Osteoblast (primary cell): ENCODE measurements at regions not wholly inside any gene's neighbourhood (a gene's known extent, or its start where the extent isn't known, plus 50 kb on each side); places are given as distances from the start of the nearest gene placed in this dataset.

ENCODE experiments used
- DNase-seq: peaks from one replicate; pipeline ENCODE4 v3.0.0; 2011; ENCODE audit warnings: low spot score, mixed read lengths; ENCODE audit not compliant: insufficient read length; ENCODE audit errors: missing footprints
- H2AFZ ChIP-seq: 2 replicates; pipeline ENCODE4 v1.6.0; 2011; ENCODE audit warnings: mild to moderate bottlenecking, low read length
- H3K27ac ChIP-seq: 2 replicates; pipeline ENCODE4 v1.5.1; 2011; ENCODE audit warnings: mild to moderate bottlenecking, low read depth, low read length, moderate library complexity
- H3K27me3 ChIP-seq: 2 replicates; pipeline ENCODE4 v1.6.0; 2012; ENCODE audit warnings: mild to moderate bottlenecking, control low read depth, inconsistent platforms, low read length, moderate library complexity; ENCODE audit not compliant: insufficient read depth
- H3K36me3 ChIP-seq: 2 replicates; pipeline ENCODE4 v1.5.1; 2011; ENCODE audit warnings: mild to moderate bottlenecking, low read length, control low read depth, moderate library complexity; ENCODE audit not compliant: insufficient read depth
- H3K4me1 ChIP-seq: 2 replicates; pipeline ENCODE4 v1.5.1; 2011; ENCODE audit warnings: mild to moderate bottlenecking, low read length, control low read depth, moderate library complexity; ENCODE audit not compliant: insufficient read depth
- H3K4me2 ChIP-seq: 2 replicates; pipeline ENCODE4 v1.6.0; 2011; ENCODE audit warnings: mild to moderate bottlenecking, low read length; ENCODE audit not compliant: insufficient read depth
- H3K4me3 ChIP-seq: fragments of 200-600 bp; sonication (generic); 3 replicates; pipeline ENCODE4 v1.5.1; 2012; ENCODE audit warnings: mild to moderate bottlenecking, low read length, inconsistent platforms; ENCODE audit not compliant: insufficient read depth
- H3K79me2 ChIP-seq: 2 replicates; pipeline ENCODE4 v1.6.0; 2012; ENCODE audit warnings: mild to moderate bottlenecking, low read length, control low read depth, inconsistent platforms; ENCODE audit not compliant: insufficient read depth
- H3K9me3 ChIP-seq: 2 replicates; pipeline ENCODE4 v1.5.1; 2011; ENCODE audit warnings: low read depth, low read length, control low read depth
- H4K20me1 ChIP-seq: 2 replicates; pipeline ENCODE4 v1.6.0; 2012; ENCODE audit warnings: mild to moderate bottlenecking, low read length, control low read depth; ENCODE audit not compliant: insufficient read depth
- CTCF ChIP-seq: IDR thresholded peaks from 2 replicates; pipeline ENCODE4 v1.5.1; 2011; ENCODE audit warnings: mild to moderate bottlenecking, low read depth, low read length, moderate library complexity; ENCODE audit errors: extremely low read depth

GRCh38 chr15:37485056-37485455, 384.7 kb upstream of the MEIS2 start:
- no peak for DNase-seq
- no peaks in the 10 kb centered on the region for H3K4me1 ChIP-seq
- no peaks in the 10 kb centered on the region for H3K79me2 ChIP-seq
- H3K4me3 ChIP-seq = no peak overlapping the region
- H3K4me2 ChIP-seq = no peak overlapping the region
- no peaks in the 10 kb centered on the region for H3K36me3 ChIP-seq
- no peak for TF ChIP-seq CTCF
- no peaks in the 10 kb centered on the region for H3K27me3 ChIP-seq
- H3K9me3 ChIP-seq = no peaks in the 10 kb centered on the region
- no peak overlapping the region for H3K27ac ChIP-seq
- H2AFZ ChIP-seq = no peak overlapping the region
- no peaks in the 10 kb centered on the region for H4K20me1 ChIP-seq

GRCh38 chr15:37490707-37491106, 390.4 kb upstream of the MEIS2 start:
- no peak for TF ChIP-seq CTCF

DNA sequence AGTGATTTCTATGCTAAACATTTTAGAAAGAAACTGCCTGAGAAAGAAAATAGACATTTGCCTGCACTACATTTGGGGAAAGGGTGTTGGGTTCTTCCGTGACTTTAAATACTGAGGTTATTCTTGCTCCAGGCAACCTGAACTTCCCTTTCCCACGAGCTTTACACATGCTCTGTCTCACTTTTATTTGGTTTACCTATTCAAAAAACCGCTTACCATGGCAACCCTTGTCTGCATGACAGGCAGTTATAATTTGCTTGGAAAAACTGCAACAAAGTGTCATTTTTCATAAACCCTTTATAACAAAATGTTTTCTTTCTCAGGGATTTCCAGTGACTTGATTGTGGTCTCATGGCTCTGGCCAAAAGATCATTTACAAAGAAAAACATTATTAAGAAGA, 416.3 kb upstream of the MEIS2 start:
- H3K4me2 ChIP-seq = no peak overlapping the region
- H3K27ac ChIP-seq = no peak overlapping the region
- no peak overlapping the region for H2AFZ ChIP-seq
- no peaks in the 10 kb centered on the region for H3K9me3 ChIP-seq
- H3K4me3 ChIP-seq = no peak overlapping the region
- DNase-seq = no peak
- no peaks in the 10 kb centered on the region for H3K79me2 ChIP-seq
- no peak for TF ChIP-seq CTCF
- no peaks in the 10 kb centered on the region for H4K20me1 ChIP-seq
- no peaks in the 10 kb centered on the region for H3K27me3 ChIP-seq
- no peaks in the 10 kb centered on the region for H3K36me3 ChIP-seq
- no peaks in the 10 kb centered on the region for H3K4me1 ChIP-seq

More at GRCh38 chr15:37490707-37491106, 390.4 kb upstream of the MEIS2 start:
- Histone ChIP-seq H3K4me2 (no peak overlapping the region), H3K36me3 (no peaks in the 10 kb centered on the region), H4K20me1 (no peaks in the 10 kb centered on the region), H3K79me2 (no peaks in the 10 kb centered on the region), H3K27ac (no peak overlapping the region), H3K9me3 (no peaks in the 10 kb centered on the region), H2AFZ (no peak overlapping the region), H3K4me3 (no peak overlapping the region), H3K4me1 (no peaks in the 10 kb centered on the region), H3K27me3 (no peaks in the 10 kb centered on the region)
- DNase-seq = no peak

GRCh38 chr15:37517191-37517895, 417.0 kb upstream of the MEIS2 start:
- no peaks in the 10 kb centered on the region for H3K9me3 ChIP-seq
- DNase-seq = no peak

More at GRCh38 chr15:37517191-37517895, 417.0 kb upstream of the MEIS2 start:
- no peak for TF ChIP-seq CTCF
- Histone ChIP-seq H3K4me2 (no peak overlapping the region), H3K4me1 (no peaks in the 10 kb centered on the region), H3K36me3 (no peaks in the 10 kb centered on the region), H3K27me3 (no peaks in the 10 kb centered on the region), H2AFZ (no peak overlapping the region), H4K20me1 (no peaks in the 10 kb centered on the region), H3K4me3 (no peak overlapping the region), H3K27ac (no peak overlapping the region), H3K79me2 (no peaks in the 10 kb centered on the region)
